ENCODE measurements at regions not wholly inside any gene's neighbourhood (a gene's known extent, or its start where the extent isn't known, plus 50 kb on each side); places are given as distances from the start of the nearest gene placed in this dataset.
A peak's percentile ranks its signal among the peaks of the same experiment; 100 is the strongest.

DNA sequence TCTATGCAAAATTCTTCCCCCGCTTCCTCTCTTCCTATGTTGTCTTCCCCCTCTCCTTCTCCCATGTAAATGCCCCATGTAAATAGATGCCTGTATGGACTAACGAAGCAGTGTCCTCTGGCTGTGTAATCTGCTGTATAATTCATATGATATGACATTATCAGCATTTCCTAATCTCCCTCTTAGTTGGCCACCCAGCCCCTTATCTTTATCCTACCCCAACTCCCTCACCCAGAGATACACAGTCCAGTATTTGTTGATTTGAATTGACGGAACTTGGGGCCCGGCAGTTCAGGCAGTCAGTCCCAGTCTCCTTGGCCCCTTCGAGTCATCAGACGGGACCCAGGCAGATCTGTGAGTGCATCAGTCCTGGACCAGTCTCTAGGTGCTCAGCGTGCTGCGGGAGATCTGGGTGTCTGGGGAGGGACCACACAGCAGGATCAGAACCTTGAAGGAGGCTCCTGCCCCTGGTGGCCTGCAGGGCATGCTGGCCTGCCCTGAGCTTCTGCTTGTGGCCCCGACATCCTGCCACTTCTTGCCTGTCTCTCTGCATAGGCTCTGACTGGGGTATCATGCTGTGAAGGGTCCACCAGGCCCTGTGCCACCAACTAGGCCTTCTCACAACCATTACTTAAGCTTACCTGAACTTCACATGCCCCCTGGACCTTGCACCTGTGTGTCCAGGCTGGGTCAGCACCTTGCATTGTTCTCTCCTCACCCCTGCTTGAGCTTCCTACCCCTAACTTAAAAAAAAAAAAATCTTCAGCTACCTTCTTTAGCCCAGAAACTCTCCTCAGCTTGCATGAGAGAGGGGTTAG is 88.1 kb upstream of the ATL2 start:
- FAIRE-seq (no peak), DNase-seq (no peak), ATAC-seq (no peak)
- H3K4me1 ChIP-seq, result no peaks in the 10 kb centered on the region
- H3K4me3 ChIP-seq, result no peak overlapping the region
- no peaks in the 10 kb centered on the region for H3K9me3 ChIP-seq
- intact Hi-C loops (cut with DNase I), result loop anchor here in 1 of 3 donors (10.0 kb wide), 1 partner anchor 150 kb away; no protein-coding TSS in a partner anchor
- TF ChIP-seq, protein P1, sequence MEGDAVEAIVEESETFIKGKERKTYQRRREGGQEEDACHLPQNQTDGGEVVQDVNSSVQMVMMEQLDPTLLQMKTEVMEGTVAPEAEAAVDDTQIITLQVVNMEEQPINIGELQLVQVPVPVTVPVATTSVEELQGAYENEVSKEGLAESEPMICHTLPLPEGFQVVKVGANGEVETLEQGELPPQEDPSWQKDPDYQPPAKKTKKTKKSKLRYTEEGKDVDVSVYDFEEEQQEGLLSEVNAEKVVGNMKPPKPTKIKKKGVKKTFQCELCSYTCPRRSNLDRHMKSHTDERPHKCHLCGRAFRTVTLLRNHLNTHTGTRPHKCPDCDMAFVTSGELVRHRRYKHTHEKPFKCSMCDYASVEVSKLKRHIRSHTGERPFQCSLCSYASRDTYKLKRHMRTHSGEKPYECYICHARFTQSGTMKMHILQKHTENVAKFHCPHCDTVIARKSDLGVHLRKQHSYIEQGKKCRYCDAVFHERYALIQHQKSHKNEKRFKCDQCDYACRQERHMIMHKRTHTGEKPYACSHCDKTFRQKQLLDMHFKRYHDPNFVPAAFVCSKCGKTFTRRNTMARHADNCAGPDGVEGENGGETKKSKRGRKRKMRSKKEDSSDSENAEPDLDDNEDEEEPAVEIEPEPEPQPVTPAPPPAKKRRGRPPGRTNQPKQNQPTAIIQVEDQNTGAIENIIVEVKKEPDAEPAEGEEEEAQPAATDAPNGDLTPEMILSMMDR (IDR thresholded peaks at IDR 0.05), result no peak
- H3K27ac ChIP-seq, result no peak overlapping the region
- 82 to 84% methylated on average over 9 of the region's 9 CpGs for WGBS, 2 donors
- H3K27me3 ChIP-seq, result no peaks in the 10 kb centered on the region
- no peaks in the 10 kb centered on the region for H3K36me3 ChIP-seq

- Histone ChIP-seq H3K27ac (no peak overlapping the region), H3K27me3 (no peaks in the 10 kb centered on the region), H3K4me1 (no peaks in the 10 kb centered on the region), H3K9me3 (no peaks in the 10 kb centered on the region), H3K4me3 (no peak overlapping the region), H3K36me3 (no peaks in the 10 kb centered on the region)
- intact Hi-C loops (cut with DNase I), result loop anchor here in 1 of 3 donors (10.0 kb wide), 1 partner anchor 149 kb away; no protein-coding TSS in a partner anchor
- FAIRE-seq, result no peak
- ATAC-seq, result no peak
- 90 to 96% methylated on average over 4 of the region's 4 CpGs for whole genome bisulfite sequencing, 2 donors
- TF ChIP-seq, protein P1 (IDR thresholded peaks at IDR 0.05), result no peak
- DNase-seq, result no peak
These were observed 86.7 kb upstream of the ATL2 start for GRCh38 chr2:38463752-38464151.

DNA sequence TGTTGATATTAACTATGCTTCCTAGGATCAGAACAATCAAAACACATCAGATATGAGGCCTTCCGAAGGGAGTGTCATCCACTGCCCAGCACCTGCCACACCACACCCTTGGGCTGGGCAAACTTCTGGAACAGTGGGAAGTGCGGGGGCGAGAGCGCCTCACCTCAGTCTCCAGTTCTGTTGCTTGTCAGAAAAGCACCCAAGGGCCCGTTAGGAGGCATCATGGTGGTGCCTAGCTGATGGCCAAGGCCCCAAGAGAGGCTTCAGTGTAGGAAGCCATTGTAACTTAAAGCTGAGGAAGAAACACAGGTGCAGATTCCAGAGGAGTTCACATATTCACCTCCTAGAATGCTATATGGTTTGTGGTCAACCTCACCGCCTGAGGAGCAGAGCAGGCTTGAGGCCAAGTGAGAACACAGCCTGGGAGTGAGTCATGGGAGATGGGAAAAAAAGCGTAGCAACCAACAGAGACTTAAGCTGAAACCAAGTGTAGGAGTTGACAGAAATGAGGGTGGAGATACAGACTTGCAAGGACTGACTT is 85.1 kb upstream of the ATL2 start:
- ATAC-seq (peak in 3 of 4 donors; percentile 53 to 81 (median 80)), FAIRE-seq (no peak), DNase-seq (peak in 1 of 6 donors; percentile 31)
- no peaks in the 10 kb centered on the region for H3K27me3 ChIP-seq
- no peaks in the 10 kb centered on the region for H3K36me3 ChIP-seq
- H3K9me3 ChIP-seq, result no peaks in the 10 kb centered on the region
- no peaks in the 10 kb centered on the region for H3K4me1 ChIP-seq
- no peak overlapping the region for H3K27ac ChIP-seq
- TF ChIP-seq, protein P1 (IDR thresholded peaks at IDR 0.05), result no peak
- intact Hi-C loops (cut with DNase I), result loop anchor here in 1 of 3 donors (10.0 kb wide), 1 partner anchor 147 kb away; no protein-coding TSS in a partner anchor
- no peak overlapping the region for H3K4me3 ChIP-seq
- WGBS, 2 donors, result 79 to 82% methylated on average over 7 of the region's 7 CpGs

- TF ChIP-seq, protein P1 (IDR thresholded peaks at IDR 0.05), result no peak
- no peaks in the 10 kb centered on the region for H3K36me3 ChIP-seq
- no peak overlapping the region for H3K4me3 ChIP-seq
- ATAC-seq, result no peak
- DNase-seq, result no peak
- 86 to 94% methylated on average over 1 of the region's 1 CpG for WGBS, 2 donors
- H3K27ac ChIP-seq, result no peak overlapping the region
- H3K4me1 ChIP-seq, result no peaks in the 10 kb centered on the region
- intact Hi-C loops (cut with DNase I), result loop anchor here in 1 of 3 donors (10.0 kb wide), 1 partner anchor 147 kb away; no protein-coding TSS in a partner anchor
- H3K9me3 ChIP-seq, result no peaks in the 10 kb centered on the region
- H3K27me3 ChIP-seq, result no peaks in the 10 kb centered on the region
- no peak for FAIRE-seq
These were observed 84.4 kb upstream of the ATL2 start for GRCh38 chr2:38461470-38461869.

Data from pancreas (tissue), 10 donors.